PFSK-1 (cell line): ENCODE measurements at regions not wholly inside any gene's neighbourhood (a gene's known extent, or its start where the extent isn't known, plus 50 kb on each side); places are given as distances from the start of the nearest gene placed in this dataset.

ENCODE experiments used
- FOXP2 ChIP-seq: optimal IDR thresholded peaks from 2 replicates; pipeline ENCODE3; 2011; ENCODE audit warnings: borderline replicate concordance, control low read depth, inconsistent platforms; ENCODE audit not compliant: insufficient read depth; ENCODE audit errors: extremely low read length, extremely low read depth
- POLR2AphosphoS5 ChIP-seq: IDR thresholded peaks from 2 replicates; pipeline ENCODE4 v1.6.1; 2012; ENCODE audit warnings: low read depth, mild to moderate bottlenecking, control low read depth, low read length, moderate library complexity
- REST ChIP-seq, 2 experiments: IDR thresholded peaks; 2 replicates each; pipeline versions ENCODE4 v1.6.1 to v1.8.0; 2011 to 2012; ENCODE audit warnings: low read depth in 2 of 2, low read length in 2 of 2, control low read depth in 1 of 2, inconsistent platforms in 1 of 2, mild to moderate bottlenecking in 1 of 2, moderate library complexity in 1 of 2; ENCODE audit not compliant: insufficient read depth in 1 of 2
- SIN3A ChIP-seq: IDR thresholded peaks from 2 replicates; pipeline ENCODE4 v1.6.1; 2012; ENCODE audit warnings: mild to moderate bottlenecking, low read length, moderate library complexity, borderline replicate concordance; ENCODE audit not compliant: insufficient read depth
- TAF1 ChIP-seq: IDR thresholded peaks from 2 replicates; pipeline ENCODE4 v1.6.1; 2012; ENCODE audit warnings: low read length, control low read depth, borderline replicate concordance; ENCODE audit not compliant: insufficient read depth

GRCh38 chr2:75882530-75882929 lies 171.8 kb upstream of the GCFC2 start:
- TF ChIP-seq POLR2AphosphoS5 (no peak), FOXP2 (no peak), TAF1 (no peak), REST (IDR thresholded peaks at IDR 0.05; ENCODE audit: insufficient read depth in 1 of 2, low read depth in 2 of 2, low read length in 2 of 2) (no peak), SIN3A (no peak)

- TF ChIP-seq FOXP2 (no peak), SIN3A (no peak), POLR2AphosphoS5 (no peak), REST (IDR thresholded peaks at IDR 0.05; ENCODE audit: insufficient read depth in 1 of 2, low read depth in 2 of 2, low read length in 2 of 2) (no peak)
Measured at GRCh38 chr2:75870651-75871137, 160.0 kb upstream of the GCFC2 start.

- TF ChIP-seq FOXP2 (no peak), TAF1 (no peak), REST (IDR thresholded peaks at IDR 0.05; ENCODE audit: insufficient read depth in 1 of 2, low read depth in 2 of 2, low read length in 2 of 2) (no peak), POLR2AphosphoS5 (no peak)
Measured at GRCh38 chr2:75870133-75870532, 159.4 kb upstream of the GCFC2 start.

GRCh38 chr2:75865702-75866101 lies 155.0 kb upstream of the GCFC2 start:
- TF ChIP-seq SIN3A (no peak), REST (IDR thresholded peaks at IDR 0.05; ENCODE audit: insufficient read depth in 1 of 2, low read depth in 2 of 2, low read length in 2 of 2) (no peak), FOXP2 (no peak), POLR2AphosphoS5 (no peak), TAF1 (no peak)

- TF ChIP-seq POLR2AphosphoS5 (no peak), FOXP2 (no peak)
Measured at GRCh38 chr2:75865083-75865482, 154.4 kb upstream of the GCFC2 start.
